Hepatocyte (in vitro differentiated cells): ENCODE measurements at regions not wholly inside any gene's neighbourhood (a gene's known extent, or its start where the extent isn't known, plus 50 kb on each side); places are given as distances from the start of the nearest gene placed in this dataset.

Source experiments
- EZH2 ChIP-seq: fragments of 200-600 bp; sonication (generic); IDR thresholded peaks from 2 replicates; pipeline ENCODE4 v1.6.1; 2016; ENCODE audit warnings: antibody characterized with exemption, mild to moderate bottlenecking, borderline replicate concordance
- TF ChIP-seq, protein P1 (sequence below): fragments of 200-600 bp; sonication (generic); IDR thresholded peaks from 2 replicates; pipeline ENCODE4 v1.5.1; 2016; ENCODE audit warnings: antibody characterized with exemption, mild to moderate bottlenecking; ENCODE audit not compliant: poor library complexity

DNA sequence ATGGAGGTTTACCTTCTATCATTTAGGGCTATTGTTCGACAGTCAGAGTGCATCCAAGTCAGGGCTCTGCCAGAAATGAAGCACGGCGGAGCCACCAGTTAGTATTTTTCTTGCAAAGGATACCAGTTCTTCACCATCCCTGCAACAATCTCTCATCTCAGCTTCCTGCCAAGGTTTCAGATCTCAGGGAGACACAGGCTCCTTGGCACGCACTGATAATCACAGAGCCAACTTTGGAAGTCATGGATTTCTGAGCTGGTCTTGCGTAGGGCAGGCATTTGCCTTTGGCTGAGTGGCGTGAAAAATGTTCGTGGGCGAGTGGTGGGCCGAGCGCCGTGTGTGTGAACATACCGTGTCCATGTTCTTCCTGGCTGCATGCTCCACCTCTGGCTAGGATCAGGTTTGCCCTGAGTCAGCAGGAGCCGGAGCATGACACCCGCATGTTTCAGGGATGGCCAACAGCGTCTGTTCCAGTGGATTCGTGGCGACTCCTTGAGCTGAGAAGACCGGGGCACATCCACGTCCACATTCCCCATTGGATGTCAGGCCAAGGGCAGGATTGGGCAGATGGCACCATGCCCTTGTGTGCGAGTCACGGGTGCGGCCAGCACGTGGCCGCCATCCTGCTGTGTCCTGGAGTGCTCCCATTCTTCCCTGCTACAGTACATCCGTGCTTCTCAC is 118.5 kb upstream of the C1orf174 start:
- TF ChIP-seq, protein P1, sequence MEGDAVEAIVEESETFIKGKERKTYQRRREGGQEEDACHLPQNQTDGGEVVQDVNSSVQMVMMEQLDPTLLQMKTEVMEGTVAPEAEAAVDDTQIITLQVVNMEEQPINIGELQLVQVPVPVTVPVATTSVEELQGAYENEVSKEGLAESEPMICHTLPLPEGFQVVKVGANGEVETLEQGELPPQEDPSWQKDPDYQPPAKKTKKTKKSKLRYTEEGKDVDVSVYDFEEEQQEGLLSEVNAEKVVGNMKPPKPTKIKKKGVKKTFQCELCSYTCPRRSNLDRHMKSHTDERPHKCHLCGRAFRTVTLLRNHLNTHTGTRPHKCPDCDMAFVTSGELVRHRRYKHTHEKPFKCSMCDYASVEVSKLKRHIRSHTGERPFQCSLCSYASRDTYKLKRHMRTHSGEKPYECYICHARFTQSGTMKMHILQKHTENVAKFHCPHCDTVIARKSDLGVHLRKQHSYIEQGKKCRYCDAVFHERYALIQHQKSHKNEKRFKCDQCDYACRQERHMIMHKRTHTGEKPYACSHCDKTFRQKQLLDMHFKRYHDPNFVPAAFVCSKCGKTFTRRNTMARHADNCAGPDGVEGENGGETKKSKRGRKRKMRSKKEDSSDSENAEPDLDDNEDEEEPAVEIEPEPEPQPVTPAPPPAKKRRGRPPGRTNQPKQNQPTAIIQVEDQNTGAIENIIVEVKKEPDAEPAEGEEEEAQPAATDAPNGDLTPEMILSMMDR, result no peak
- no peak for TF ChIP-seq EZH2
